Epithelial cell of esophagus (primary cell): ENCODE measurements at regions not wholly inside any gene's neighbourhood (a gene's known extent, or its start where the extent isn't known, plus 50 kb on each side); places are given as distances from the start of the nearest gene placed in this dataset.

Source experiments
- DNase-seq: peaks from one replicate; pipeline ENCODE4 v3.0.0; 2010; ENCODE audit warnings: low read depth
- H3K4me3 ChIP-seq: 2 replicates; pipeline ENCODE4 v1.5.1; 2011; ENCODE audit warnings: mild to moderate bottlenecking, low read length, control low read depth
- TF ChIP-seq, protein P1 (sequence below): IDR thresholded peaks from 2 replicates; pipeline ENCODE4 v1.5.1; 2011; ENCODE audit warnings: low read depth, mild to moderate bottlenecking, low read length, control low read depth, inconsistent platforms; ENCODE audit not compliant: insufficient read depth; ENCODE audit errors: missing control alignments

DNA sequence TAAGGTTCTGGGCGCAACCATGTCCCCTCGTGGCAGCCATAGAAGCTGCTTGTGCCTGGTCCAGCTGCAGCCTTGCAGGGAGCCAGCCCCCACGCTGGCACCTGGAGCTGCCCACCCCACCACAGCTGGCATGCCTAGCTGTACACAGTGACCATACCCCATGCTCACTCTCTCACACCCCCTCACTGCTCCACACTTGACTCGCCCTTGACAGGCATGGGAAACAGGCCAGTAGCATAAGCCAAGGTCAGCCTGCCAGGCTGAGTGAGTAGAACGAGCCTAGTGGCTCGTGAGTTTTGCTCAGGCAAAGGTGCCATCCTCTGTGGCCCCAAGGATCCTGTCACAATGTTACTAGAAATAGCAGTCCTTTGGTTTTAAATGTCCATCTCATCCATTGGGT lies 52.7 kb upstream of the CADM2 start:
- no peak for DNase-seq
- no peak overlapping the region for H3K4me3 ChIP-seq
- TF ChIP-seq, protein P1, sequence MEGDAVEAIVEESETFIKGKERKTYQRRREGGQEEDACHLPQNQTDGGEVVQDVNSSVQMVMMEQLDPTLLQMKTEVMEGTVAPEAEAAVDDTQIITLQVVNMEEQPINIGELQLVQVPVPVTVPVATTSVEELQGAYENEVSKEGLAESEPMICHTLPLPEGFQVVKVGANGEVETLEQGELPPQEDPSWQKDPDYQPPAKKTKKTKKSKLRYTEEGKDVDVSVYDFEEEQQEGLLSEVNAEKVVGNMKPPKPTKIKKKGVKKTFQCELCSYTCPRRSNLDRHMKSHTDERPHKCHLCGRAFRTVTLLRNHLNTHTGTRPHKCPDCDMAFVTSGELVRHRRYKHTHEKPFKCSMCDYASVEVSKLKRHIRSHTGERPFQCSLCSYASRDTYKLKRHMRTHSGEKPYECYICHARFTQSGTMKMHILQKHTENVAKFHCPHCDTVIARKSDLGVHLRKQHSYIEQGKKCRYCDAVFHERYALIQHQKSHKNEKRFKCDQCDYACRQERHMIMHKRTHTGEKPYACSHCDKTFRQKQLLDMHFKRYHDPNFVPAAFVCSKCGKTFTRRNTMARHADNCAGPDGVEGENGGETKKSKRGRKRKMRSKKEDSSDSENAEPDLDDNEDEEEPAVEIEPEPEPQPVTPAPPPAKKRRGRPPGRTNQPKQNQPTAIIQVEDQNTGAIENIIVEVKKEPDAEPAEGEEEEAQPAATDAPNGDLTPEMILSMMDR = no peak
